ENCODE measurements at regions not wholly inside any gene's neighbourhood (a gene's known extent, or its start where the extent isn't known, plus 50 kb on each side); places are given as distances from the start of the nearest gene placed in this dataset.
"Not testable (repeated sequence)": the region's sequence is repeated elsewhere in the genome, so short reads cannot be mapped to it uniquely, and the experiment has no call there.

GRCh38 chr19:28999724-29000433, 213.1 kb downstream of the UQCRFS1 start:
- Histone ChIP-seq H3K4me1 (replicated peaks; ENCODE audit: insufficient read depth) (no peaks in the 10 kb centered on the region), H3K4me3 (no peak overlapping the region), H3K9me3 (ENCODE audit: insufficient read depth, low read depth) (no peaks in the 10 kb centered on the region), H3K4me2 (no peak overlapping the region), H4K20me1 (ENCODE audit: insufficient read depth) (no peaks in the 10 kb centered on the region), H3K36me3 (ENCODE audit: low read depth) (no peaks in the 10 kb centered on the region), H2AFZ (no peak overlapping the region), H3K79me2 (ENCODE audit: low read depth) (no peaks in the 10 kb centered on the region), H3K27me3 (ENCODE audit: insufficient read depth, low read depth) (peaks cover 52% of the 10 kb centered on the region), H3K27ac (no peak overlapping the region), H3K9me2 (ENCODE audit: insufficient read depth) (no peaks in the 10 kb centered on the region), H3F3A (ENCODE audit: insufficient read depth, low read depth) (no peaks in the 10 kb centered on the region)
- no peak for DNase-seq
- ChIA-PET POLR2A (ENCODE audit: unreplicated experiment) (no interaction called here), CTCF (no interaction called here)
- no peak for TF ChIP-seq CTCF (conservative IDR thresholded peaks at IDR 0.05)
- no peak for TF ChIP-seq EZH2 (IDR thresholded peaks at IDR 0.05; ENCODE audit: low read depth)
- no TSS peak for BruUV-seq (replicated peaks)
- intact Hi-C loops (cut with micrococcal nuclease; ENCODE audit: unreplicated experiment) = no loop called here

GRCh38 chr19:28998974-28999373, 214.0 kb downstream of the UQCRFS1 start:
- intact Hi-C loops (cut with micrococcal nuclease; ENCODE audit: unreplicated experiment) = no loop called here
- BruUV-seq (replicated peaks) = no TSS peak
- ChIA-PET CTCF (no interaction called here), POLR2A (ENCODE audit: unreplicated experiment) (no interaction called here)
- H4K20me1 ChIP-seq (ENCODE audit: insufficient read depth) = no peaks in the 10 kb centered on the region
- H3K36me3 ChIP-seq (ENCODE audit: low read depth) = no peaks in the 10 kb centered on the region
- H3K9me3 ChIP-seq (ENCODE audit: insufficient read depth, low read depth) = no peaks in the 10 kb centered on the region
- H3K27ac ChIP-seq = no peak overlapping the region
- no peaks in the 10 kb centered on the region for H3K79me2 ChIP-seq (ENCODE audit: low read depth)
- no peak overlapping the region for H3K4me2 ChIP-seq
- DNase-seq = no peak
- no peak overlapping the region for H3K4me3 ChIP-seq
- no peaks in the 10 kb centered on the region for H3K4me1 ChIP-seq (replicated peaks; ENCODE audit: insufficient read depth)
- no peak overlapping the region for H2AFZ ChIP-seq
- no peaks in the 10 kb centered on the region for H3K9me2 ChIP-seq (ENCODE audit: insufficient read depth)
- peaks cover 43% of the 10 kb centered on the region for H3K27me3 ChIP-seq (ENCODE audit: insufficient read depth, low read depth)
- H3F3A ChIP-seq (ENCODE audit: insufficient read depth, low read depth) = no peaks in the 10 kb centered on the region
- TF ChIP-seq EZH2 (IDR thresholded peaks at IDR 0.05; ENCODE audit: low read depth) = no peak
- TF ChIP-seq CTCF (conservative IDR thresholded peaks at IDR 0.05) = no peak

GRCh38 chr19:28997866-28998265, 215.1 kb downstream of the UQCRFS1 start:
- H3K27ac ChIP-seq; H3K4me1 ChIP-seq (replicated peaks; ENCODE audit: insufficient read depth); DNase-seq; H3K36me3 ChIP-seq (ENCODE audit: low read depth); intact Hi-C loops (cut with micrococcal nuclease; ENCODE audit: unreplicated experiment); BruUV-seq (replicated peaks); H3K9me2 ChIP-seq (ENCODE audit: insufficient read depth); H4K20me1 ChIP-seq (ENCODE audit: insufficient read depth); H3K9me3 ChIP-seq (ENCODE audit: insufficient read depth, low read depth); H3K4me2 ChIP-seq; H2AFZ ChIP-seq; POLR2A ChIA-PET (ENCODE audit: unreplicated experiment); H3F3A ChIP-seq (ENCODE audit: insufficient read depth, low read depth); H3K79me2 ChIP-seq (ENCODE audit: low read depth); CTCF ChIA-PET; H3K4me3 ChIP-seq: not testable (repeated sequence)
- H3K27me3 ChIP-seq (ENCODE audit: insufficient read depth, low read depth) = peaks cover 33% of the 10 kb centered on the region

GRCh38 chr19:28990522-28990921, 222.4 kb downstream of the UQCRFS1 start:
- CTCF ChIA-PET = no interaction called here
- TF ChIP-seq EZH2 (IDR thresholded peaks at IDR 0.05; ENCODE audit: low read depth) (no peak), CTCF (conservative IDR thresholded peaks at IDR 0.05) (no peak)
- no peak for DNase-seq
- intact Hi-C loops (cut with micrococcal nuclease; ENCODE audit: unreplicated experiment) = no loop called here
- Histone ChIP-seq H3K4me3 (no peak overlapping the region), H3K4me1 (replicated peaks; ENCODE audit: insufficient read depth) (no peaks in the 10 kb centered on the region), H3K9me2 (ENCODE audit: insufficient read depth) (no peaks in the 10 kb centered on the region), H3K27me3 (ENCODE audit: insufficient read depth, low read depth) (peaks cover 34% of the 10 kb centered on the region; the same call in 1 of the 2 replicates), H3K79me2 (ENCODE audit: low read depth) (no peaks in the 10 kb centered on the region), H4K20me1 (ENCODE audit: insufficient read depth) (no peaks in the 10 kb centered on the region), H3K4me2 (no peak overlapping the region), H3K27ac (no peak overlapping the region), H3F3A (ENCODE audit: insufficient read depth, low read depth) (no peaks in the 10 kb centered on the region), H3K36me3 (ENCODE audit: low read depth) (no peaks in the 10 kb centered on the region), H3K9me3 (ENCODE audit: insufficient read depth, low read depth) (no peaks in the 10 kb centered on the region), H2AFZ (no peak overlapping the region)
- POLR2A ChIA-PET (ENCODE audit: unreplicated experiment) = no interaction called here
- no TSS peak for BruUV-seq (replicated peaks)

All from PC-9 (cell line).